Ectodermal cell (in vitro differentiated cells): ENCODE measurements at regions not wholly inside any gene's neighbourhood (a gene's known extent, or its start where the extent isn't known, plus 50 kb on each side); places are given as distances from the start of the nearest gene placed in this dataset.
"Not testable (repeated sequence)": the region's sequence is repeated elsewhere in the genome, so short reads cannot be mapped to it uniquely, and the experiment has no call there.

ENCODE experiments used
- H3K27ac ChIP-seq: 2 replicates; pipeline ENCODE4 v1.7.0; 2013; ENCODE audit warnings: mild to moderate bottlenecking, low read depth, low read length; ENCODE audit not compliant: insufficient read depth, poor library complexity, severe bottlenecking
- H3K27me3 ChIP-seq: 2 replicates; pipeline ENCODE4 v1.7.0; 2013; ENCODE audit warnings: mild to moderate bottlenecking, low read length; ENCODE audit not compliant: insufficient read depth, control insufficient read depth, poor library complexity, severe bottlenecking
- H3K36me3 ChIP-seq: one replicate; pipeline ENCODE4 v1.7.0; 2013; ENCODE audit warnings: low read length; ENCODE audit not compliant: control insufficient read depth, insufficient read depth
- H3K4me1 ChIP-seq: one replicate; pipeline ENCODE4 v1.7.0; 2013; ENCODE audit warnings: low read length; ENCODE audit not compliant: control insufficient read depth, insufficient read depth
- H3K4me3 ChIP-seq: 2 replicates; pipeline ENCODE4 v1.7.0; 2013; ENCODE audit warnings: low read depth, low read length, control low read depth; ENCODE audit not compliant: insufficient read depth
- H3K9me3 ChIP-seq: 2 replicates; pipeline ENCODE4 v1.7.0; 2013; ENCODE audit warnings: mild to moderate bottlenecking, low read length, moderate library complexity; ENCODE audit not compliant: control insufficient read depth
- WGBS, 2 experiments: methylation state at CpG; one replicate each; pipeline ENCODE4 v1.1.7; 2013; ENCODE audit warnings: missing lambda C conversion rate in 2 of 2; 5-methylcytosine and 5-hydroxymethylcytosine counted together

GRCh38 chr15:77944002-77944867 lies 133.3 kb downstream of the TBC1D2B start:
- no peaks in the 10 kb centered on the region for H3K36me3 ChIP-seq
- 10 to 11% methylated on average over 45 of the region's 45 CpGs for WGBS, 2 experiments
- H3K27ac ChIP-seq, result no peak overlapping the region
- no peaks in the 10 kb centered on the region for H3K9me3 ChIP-seq
- H3K27me3 ChIP-seq, result peaks cover 9% of the 10 kb centered on the region
- H3K4me1 ChIP-seq, result no peaks in the 10 kb centered on the region
- peak overlapping the region; percentile 33 for H3K4me3 ChIP-seq

- 91 to 93% methylated on average over 6 of the region's 6 CpGs for WGBS, 2 experiments
- Histone ChIP-seq H3K27ac (no peak overlapping the region), H3K36me3 (no peaks in the 10 kb centered on the region), H3K4me3 (no peak overlapping the region), H3K9me3 (no peaks in the 10 kb centered on the region), H3K27me3 (peaks cover 9% of the 10 kb centered on the region), H3K4me1 (no peaks in the 10 kb centered on the region)
Observed at GRCh38 chr15:77942611-77943211, 134.8 kb downstream of the TBC1D2B start.

GRCh38 chr15:77941090-77941827 lies 136.3 kb downstream of the TBC1D2B start:
- H3K27me3 ChIP-seq, H3K4me1 ChIP-seq, H3K9me3 ChIP-seq, H3K36me3 ChIP-seq, H3K27ac ChIP-seq, H3K4me3 ChIP-seq: not testable (repeated sequence)
- 87 to 94% methylated on average over 12 to 14 of the region's 25 CpGs for WGBS, 2 experiments

- Histone ChIP-seq H3K9me3 (no peaks in the 10 kb centered on the region), H3K4me1 (no peaks in the 10 kb centered on the region), H3K4me3 (no peak overlapping the region), H3K27me3 (peaks cover 8% of the 10 kb centered on the region), H3K27ac (no peak overlapping the region), H3K36me3 (no peaks in the 10 kb centered on the region)
- WGBS, 2 experiments, result 78 to 82% methylated on average over 8 of the region's 8 CpGs
Observed at GRCh38 chr15:77940381-77940947, 137.0 kb downstream of the TBC1D2B start.

GRCh38 chr15:77939851-77940250 lies 137.7 kb downstream of the TBC1D2B start:
- H3K4me1 ChIP-seq, result no peaks in the 10 kb centered on the region
- H3K27ac ChIP-seq, result no peak overlapping the region
- H3K27me3 ChIP-seq, result peaks cover 2% of the 10 kb centered on the region
- no peaks in the 10 kb centered on the region for H3K9me3 ChIP-seq
- 92 to 94% methylated on average over 12 of the region's 12 CpGs for WGBS, 2 experiments
- no peak overlapping the region for H3K4me3 ChIP-seq
- no peaks in the 10 kb centered on the region for H3K36me3 ChIP-seq

GRCh38 chr15:77939026-77939425 lies 138.5 kb downstream of the TBC1D2B start:
- not testable (repeated sequence) for H3K9me3 ChIP-seq, H3K27me3 ChIP-seq, H3K27ac ChIP-seq, H3K4me1 ChIP-seq, H3K4me3 ChIP-seq, H3K36me3 ChIP-seq
- WGBS, 2 experiments, result 70 to 79% methylated on average over 4 of the region's 4 CpGs

GRCh38 chr15:77938546-77938945 lies 139.0 kb downstream of the TBC1D2B start:
- not testable (repeated sequence) for H3K27me3 ChIP-seq, H3K9me3 ChIP-seq, H3K4me3 ChIP-seq, H3K4me1 ChIP-seq, H3K27ac ChIP-seq, H3K36me3 ChIP-seq
- 85 to 95% methylated on average over 7 to 9 of the region's 12 CpGs for WGBS, 2 experiments

- not testable (repeated sequence) for H3K27ac ChIP-seq, H3K27me3 ChIP-seq, H3K4me1 ChIP-seq, H3K4me3 ChIP-seq, H3K9me3 ChIP-seq, H3K36me3 ChIP-seq
Observed at GRCh38 chr15:77936567-77936966, 140.9 kb downstream of the TBC1D2B start.

- H3K27me3 ChIP-seq, H3K4me3 ChIP-seq, H3K4me1 ChIP-seq, H3K36me3 ChIP-seq, H3K27ac ChIP-seq, H3K9me3 ChIP-seq: not testable (repeated sequence)
- WGBS, 2 experiments, result 92 to 98% methylated on average over 5 to 6 of the region's 6 CpGs
Observed at GRCh38 chr15:77934516-77934915, 143.0 kb downstream of the TBC1D2B start.

- not testable (repeated sequence) for H3K4me1 ChIP-seq, H3K4me3 ChIP-seq, H3K9me3 ChIP-seq, H3K27ac ChIP-seq, H3K36me3 ChIP-seq, H3K27me3 ChIP-seq
- WGBS, 2 experiments, result no CpG with 5 or more reads among the region's 4 CpGs
Observed at GRCh38 chr15:77930907-77931306, 146.6 kb downstream of the TBC1D2B start.
